ENCODE measurements at regions not wholly inside any gene's neighbourhood (a gene's known extent, or its start where the extent isn't known, plus 50 kb on each side); places are given as distances from the start of the nearest gene placed in this dataset.

- Histone ChIP-seq H4K20me1 (ENCODE audit: insufficient read depth, low read depth, low read length) (no peaks in the 10 kb centered on the region), H3K4me1 (ENCODE audit: low read length) (no peaks in the 10 kb centered on the region), H3K9ac (ENCODE audit: low read length) (no peak overlapping the region), H3K4me2 (ENCODE audit: low read depth, low read length, poor library complexity, severe bottlenecking) (no peak overlapping the region), H3K36me3 (ENCODE audit: insufficient read depth, low read length) (no peaks in the 10 kb centered on the region), H3K9me2 (replicated peaks; ENCODE audit: insufficient read depth, low read length) (no peaks in the 10 kb centered on the region), H3K9me3 (ENCODE audit: low read length) (no peaks in the 10 kb centered on the region; the same call in 1 of the 2 replicates), H3K27me3 (ENCODE audit: low read length) (no peaks in the 10 kb centered on the region), H3K27ac (ENCODE audit: low read length) (no peak overlapping the region), H3K79me2 (ENCODE audit: low read length) (no peaks in the 10 kb centered on the region), H2AFZ (ENCODE audit: low read length) (no peak overlapping the region), H3K4me3 (ENCODE audit: low read length) (no peak overlapping the region)
- DNase-seq: no peak
These were observed 67.1 kb downstream of the MYEOV start for GRCh38 chr11:69361048-69361447.

- Histone ChIP-seq H3K4me1 (ENCODE audit: low read length) (no peaks in the 10 kb centered on the region), H3K9ac (ENCODE audit: low read length) (no peak overlapping the region), H3K9me3 (ENCODE audit: low read length) (no peaks in the 10 kb centered on the region; the same call in 1 of the 2 replicates), H3K4me2 (ENCODE audit: low read depth, low read length, poor library complexity, severe bottlenecking) (no peak overlapping the region), H3K27me3 (ENCODE audit: low read length) (no peaks in the 10 kb centered on the region), H3K27ac (ENCODE audit: low read length) (no peak overlapping the region), H3K9me2 (replicated peaks; ENCODE audit: insufficient read depth, low read length) (no peaks in the 10 kb centered on the region), H2AFZ (ENCODE audit: low read length) (no peak overlapping the region), H3K36me3 (ENCODE audit: insufficient read depth, low read length) (no peaks in the 10 kb centered on the region), H3K79me2 (ENCODE audit: low read length) (no peaks in the 10 kb centered on the region), H3K4me3 (ENCODE audit: low read length) (no peak overlapping the region), H4K20me1 (ENCODE audit: insufficient read depth, low read depth, low read length) (no peaks in the 10 kb centered on the region)
- no peak for DNase-seq
These were observed 67.5 kb downstream of the MYEOV start for GRCh38 chr11:69361466-69361865.

- H4K20me1 ChIP-seq (ENCODE audit: insufficient read depth, low read depth, low read length): no peaks in the 10 kb centered on the region
- no peak overlapping the region for H3K9ac ChIP-seq (ENCODE audit: low read length)
- H3K36me3 ChIP-seq (ENCODE audit: insufficient read depth, low read length): no peaks in the 10 kb centered on the region
- H3K9me2 ChIP-seq (replicated peaks; ENCODE audit: insufficient read depth, low read length): no peaks in the 10 kb centered on the region
- H3K79me2 ChIP-seq (ENCODE audit: low read length): no peaks in the 10 kb centered on the region
- no peak overlapping the region for H3K4me3 ChIP-seq (ENCODE audit: low read length)
- no peaks in the 10 kb centered on the region for H3K27me3 ChIP-seq (ENCODE audit: low read length)
- no peak overlapping the region for H2AFZ ChIP-seq (ENCODE audit: low read length)
- no peak for DNase-seq
- H3K4me2 ChIP-seq (ENCODE audit: low read depth, low read length, poor library complexity, severe bottlenecking): no peak overlapping the region
- H3K27ac ChIP-seq (ENCODE audit: low read length): no peak overlapping the region
- H3K4me1 ChIP-seq (ENCODE audit: low read length): no peaks in the 10 kb centered on the region
- H3K9me3 ChIP-seq (ENCODE audit: low read length): no peaks in the 10 kb centered on the region; the same call in 1 of the 2 replicates
These were observed 68.4 kb downstream of the MYEOV start for GRCh38 chr11:69362315-69362714.

- Histone ChIP-seq H3K36me3 (ENCODE audit: insufficient read depth, low read length) (no peaks in the 10 kb centered on the region), H3K4me3 (ENCODE audit: low read length) (no peak overlapping the region), H2AFZ (ENCODE audit: low read length) (no peak overlapping the region), H3K9me2 (replicated peaks; ENCODE audit: insufficient read depth, low read length) (no peaks in the 10 kb centered on the region), H3K4me1 (ENCODE audit: low read length) (no peaks in the 10 kb centered on the region), H3K9me3 (ENCODE audit: low read length) (no peaks in the 10 kb centered on the region; the same call in 1 of the 2 replicates), H3K4me2 (ENCODE audit: low read depth, low read length, poor library complexity, severe bottlenecking) (no peak overlapping the region), H3K27me3 (ENCODE audit: low read length) (no peaks in the 10 kb centered on the region), H4K20me1 (ENCODE audit: insufficient read depth, low read depth, low read length) (no peaks in the 10 kb centered on the region), H3K9ac (ENCODE audit: low read length) (no peak overlapping the region), H3K27ac (ENCODE audit: low read length) (no peak overlapping the region), H3K79me2 (ENCODE audit: low read length) (no peaks in the 10 kb centered on the region)
- no peak for DNase-seq
These were observed 71.0 kb downstream of the MYEOV start for GRCh38 chr11:69364921-69365320.

- DNase-seq: no peak
These were observed 71.6 kb downstream of the MYEOV start for GRCh38 chr11:69365558-69365957.

GRCh38 chr11:69366591-69366990 is 72.6 kb downstream of the MYEOV start:
- Histone ChIP-seq H3K4me1 (ENCODE audit: low read length) (no peaks in the 10 kb centered on the region), H3K9me3 (ENCODE audit: low read length) (no peaks in the 10 kb centered on the region), H3K27ac (ENCODE audit: low read length) (no peak overlapping the region), H3K9me2 (replicated peaks; ENCODE audit: insufficient read depth, low read length) (no peaks in the 10 kb centered on the region), H3K4me2 (ENCODE audit: low read depth, low read length, poor library complexity, severe bottlenecking) (no peak overlapping the region), H3K27me3 (ENCODE audit: low read length) (no peaks in the 10 kb centered on the region), H3K4me3 (ENCODE audit: low read length) (no peak overlapping the region), H2AFZ (ENCODE audit: low read length) (no peak overlapping the region), H4K20me1 (ENCODE audit: insufficient read depth, low read depth, low read length) (no peaks in the 10 kb centered on the region), H3K79me2 (ENCODE audit: low read length) (no peaks in the 10 kb centered on the region), H3K9ac (ENCODE audit: low read length) (no peak overlapping the region), H3K36me3 (ENCODE audit: insufficient read depth, low read length) (no peaks in the 10 kb centered on the region)
- no peak for DNase-seq

More at GRCh38 chr11:69365558-69365957, 71.6 kb downstream of the MYEOV start:
- Histone ChIP-seq H3K36me3 (ENCODE audit: insufficient read depth, low read length) (no peaks in the 10 kb centered on the region), H3K9me3 (ENCODE audit: low read length) (no peaks in the 10 kb centered on the region), H3K4me3 (ENCODE audit: low read length) (no peak overlapping the region), H3K9ac (ENCODE audit: low read length) (no peak overlapping the region), H3K9me2 (replicated peaks; ENCODE audit: insufficient read depth, low read length) (no peaks in the 10 kb centered on the region), H3K27me3 (ENCODE audit: low read length) (no peaks in the 10 kb centered on the region), H3K4me2 (ENCODE audit: low read depth, low read length, poor library complexity, severe bottlenecking) (no peak overlapping the region), H3K27ac (ENCODE audit: low read length) (no peak overlapping the region), H3K79me2 (ENCODE audit: low read length) (no peaks in the 10 kb centered on the region), H4K20me1 (ENCODE audit: insufficient read depth, low read depth, low read length) (no peaks in the 10 kb centered on the region), H3K4me1 (ENCODE audit: low read length) (no peaks in the 10 kb centered on the region), H2AFZ (ENCODE audit: low read length) (no peak overlapping the region)

GRCh38 chr11:69367211-69367964 is 73.4 kb downstream of the MYEOV start:
- no peak for DNase-seq
- no peaks in the 10 kb centered on the region for H3K79me2 ChIP-seq (ENCODE audit: low read length)
- H3K36me3 ChIP-seq (ENCODE audit: insufficient read depth, low read length): no peaks in the 10 kb centered on the region
- no peaks in the 10 kb centered on the region for H3K4me1 ChIP-seq (ENCODE audit: low read length)
- H3K27ac ChIP-seq (ENCODE audit: low read length): no peak overlapping the region
- no peaks in the 10 kb centered on the region for H4K20me1 ChIP-seq (ENCODE audit: insufficient read depth, low read depth, low read length)
- no peak overlapping the region for H3K9ac ChIP-seq (ENCODE audit: low read length)
- H2AFZ ChIP-seq (ENCODE audit: low read length): no peak overlapping the region
- H3K9me2 ChIP-seq (replicated peaks; ENCODE audit: insufficient read depth, low read length): no peaks in the 10 kb centered on the region
- H3K9me3 ChIP-seq (ENCODE audit: low read length): no peaks in the 10 kb centered on the region
- H3K27me3 ChIP-seq (ENCODE audit: low read length): no peaks in the 10 kb centered on the region
- no peak overlapping the region for H3K4me2 ChIP-seq (ENCODE audit: low read depth, low read length, poor library complexity, severe bottlenecking)
- no peak overlapping the region for H3K4me3 ChIP-seq (ENCODE audit: low read length)

- H3K9me3 ChIP-seq (ENCODE audit: low read length): no peaks in the 10 kb centered on the region
- H3K4me3 ChIP-seq (ENCODE audit: low read length): no peak overlapping the region
- no peaks in the 10 kb centered on the region for H3K79me2 ChIP-seq (ENCODE audit: low read length)
- no peak overlapping the region for H2AFZ ChIP-seq (ENCODE audit: low read length)
- no peak overlapping the region for H3K27ac ChIP-seq (ENCODE audit: low read length)
- no peak overlapping the region for H3K4me2 ChIP-seq (ENCODE audit: low read depth, low read length, poor library complexity, severe bottlenecking)
- H3K27me3 ChIP-seq (ENCODE audit: low read length): no peaks in the 10 kb centered on the region
- no peaks in the 10 kb centered on the region for H3K9me2 ChIP-seq (replicated peaks; ENCODE audit: insufficient read depth, low read length)
- no peaks in the 10 kb centered on the region for H4K20me1 ChIP-seq (ENCODE audit: insufficient read depth, low read depth, low read length)
- no peak overlapping the region for H3K9ac ChIP-seq (ENCODE audit: low read length)
- H3K36me3 ChIP-seq (ENCODE audit: insufficient read depth, low read length): no peaks in the 10 kb centered on the region
- no peak for DNase-seq
- H3K4me1 ChIP-seq (ENCODE audit: low read length): no peaks in the 10 kb centered on the region
These were observed 74.3 kb downstream of the MYEOV start for GRCh38 chr11:69368119-69368880.

Measured in Karpas-422 (cell line).